ELR (cell line): ENCODE measurements at regions not wholly inside any gene's neighbourhood (a gene's known extent, or its start where the extent isn't known, plus 50 kb on each side); places are given as distances from the start of the nearest gene placed in this dataset.

Experiments used
- DNase-seq: peaks from one replicate; pipeline ENCODE4 v3.0.0-alpha.2; 2015; ENCODE audit warnings: low read depth

DNA sequence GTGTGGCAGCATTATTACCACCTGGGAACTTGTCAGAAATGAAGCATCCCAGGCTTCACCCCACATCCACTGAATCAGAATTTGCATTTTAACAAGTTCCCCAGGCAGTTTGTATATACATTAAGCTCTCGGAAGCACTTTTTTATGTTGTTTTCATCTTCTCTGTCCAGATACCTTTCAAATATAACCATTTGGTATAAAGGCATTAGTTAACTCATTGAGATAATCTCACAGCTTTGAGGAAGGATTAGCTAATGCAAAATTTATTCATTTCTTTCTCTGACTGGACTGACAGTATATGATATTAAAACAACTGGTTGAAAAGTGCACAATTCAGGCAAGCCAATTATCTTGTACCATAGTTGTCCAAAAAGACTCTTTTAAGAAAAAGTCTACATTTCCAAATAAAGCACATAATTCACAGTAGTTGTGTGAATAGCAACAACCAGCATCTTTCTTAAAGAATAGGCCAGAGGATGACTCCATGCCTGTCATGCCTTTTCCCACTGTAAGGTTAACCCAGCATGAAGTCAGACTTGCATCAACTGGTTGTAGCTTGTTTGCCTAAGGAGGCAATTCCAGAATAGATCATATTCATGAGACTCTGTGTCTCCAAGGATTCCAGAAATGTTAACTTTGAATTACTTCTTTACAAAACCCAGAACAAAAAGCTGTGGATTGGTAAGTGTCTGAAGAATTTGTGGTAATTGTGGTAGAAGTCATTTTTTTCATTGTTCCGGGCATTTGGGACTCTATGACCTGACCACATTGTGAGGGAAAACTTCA lies 254.3 kb upstream of the SESN3 start:
- DNase-seq, result no peak

DNA sequence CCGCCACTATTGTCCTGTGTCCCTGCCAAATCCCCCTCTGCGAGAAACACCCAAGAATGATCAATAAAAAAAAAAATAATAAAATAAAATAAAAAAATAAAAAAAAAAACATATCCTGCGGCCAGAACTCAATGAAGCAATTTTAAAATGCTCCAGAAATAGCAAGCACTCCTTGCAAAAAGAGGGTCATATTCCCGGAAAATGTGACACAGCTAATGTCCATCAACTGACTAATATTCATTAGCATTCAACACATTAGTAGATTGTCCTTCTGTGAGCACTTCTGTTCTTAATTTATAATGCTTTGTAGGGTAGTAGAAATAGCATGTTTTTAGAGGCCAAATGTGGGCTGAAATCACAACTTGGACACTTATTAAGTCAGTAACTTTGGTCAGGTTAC lies 252.3 kb upstream of the SESN3 start:
- no peak for DNase-seq

DNA sequence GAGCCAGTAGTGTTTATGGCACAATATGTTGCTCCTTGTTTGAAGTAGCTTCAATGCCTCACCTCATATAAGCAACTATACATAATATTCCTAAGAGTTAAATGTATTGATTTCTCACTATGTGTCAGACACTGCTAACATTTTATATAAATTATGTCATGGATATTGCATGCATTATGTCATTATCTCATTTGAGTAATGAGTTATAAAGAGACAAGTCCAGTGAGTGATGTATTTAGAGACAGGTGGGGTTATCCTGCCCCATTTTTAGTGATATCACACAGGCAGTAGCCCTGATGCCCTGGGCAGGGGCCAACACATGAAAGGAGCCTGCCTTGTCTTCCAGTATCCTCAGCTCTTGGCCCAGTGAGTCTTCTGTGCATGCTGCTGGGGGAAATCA lies 247.0 kb upstream of the SESN3 start:
- no peak for DNase-seq

DNA sequence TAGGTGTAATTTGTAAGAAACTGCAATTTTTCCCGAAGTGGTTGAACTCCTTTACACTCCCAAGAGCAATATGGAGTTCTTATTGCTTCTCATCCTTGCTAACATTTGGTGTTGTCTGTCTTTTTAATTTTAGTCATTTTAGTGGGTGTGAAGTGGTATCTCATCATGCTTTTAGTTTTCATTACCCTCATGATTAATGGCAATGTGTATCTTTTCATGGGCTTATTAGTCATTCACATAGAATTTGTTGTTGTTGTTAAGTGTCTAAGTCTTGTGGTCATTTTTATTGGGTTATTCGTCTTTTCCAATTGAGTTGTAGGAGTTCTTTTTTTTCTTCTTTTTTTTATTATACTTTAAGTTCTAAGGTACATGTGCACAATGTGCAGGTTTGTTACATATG lies 238.3 kb upstream of the SESN3 start:
- DNase-seq, result peak; percentile 10

DNA sequence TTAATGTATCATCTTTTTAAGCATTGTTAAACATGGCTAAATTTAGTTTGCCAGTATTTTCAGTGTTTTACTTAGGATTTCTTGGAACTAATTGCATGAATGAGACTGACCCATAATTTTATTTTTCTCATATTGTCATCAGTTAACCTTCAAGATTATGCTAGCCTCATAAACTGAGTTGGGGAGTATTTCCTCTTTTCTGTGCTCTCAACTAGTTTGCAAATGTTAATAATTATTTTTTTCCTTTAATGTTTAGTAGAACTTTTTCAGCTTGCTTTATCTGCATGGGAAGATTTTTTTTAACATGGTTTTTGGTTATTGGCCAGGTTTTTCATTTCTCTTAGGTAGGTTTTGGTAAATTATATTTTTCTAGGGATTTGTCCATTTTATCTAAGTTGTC lies 235.4 kb upstream of the SESN3 start:
- no peak for DNase-seq

DNA sequence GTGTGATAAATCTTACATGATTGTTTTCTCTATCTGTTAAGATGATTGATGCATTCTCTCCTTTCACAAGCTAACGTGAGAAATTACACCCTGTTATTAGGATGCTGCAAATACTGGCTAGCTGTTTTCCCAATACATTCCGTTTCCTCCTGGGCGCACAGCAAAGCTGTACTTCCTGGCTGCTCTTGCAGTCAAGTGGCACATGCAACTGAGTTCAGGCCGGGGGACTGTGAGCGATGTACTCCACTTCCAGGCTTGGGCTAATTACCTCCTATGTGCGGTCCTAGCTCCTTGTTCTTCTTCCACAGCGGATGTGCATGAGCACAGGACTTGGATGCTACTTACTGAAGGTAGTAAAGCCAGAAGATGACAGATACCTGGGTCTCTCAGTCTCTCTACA lies 234.9 kb upstream of the SESN3 start:
- DNase-seq, result no peak

DNA sequence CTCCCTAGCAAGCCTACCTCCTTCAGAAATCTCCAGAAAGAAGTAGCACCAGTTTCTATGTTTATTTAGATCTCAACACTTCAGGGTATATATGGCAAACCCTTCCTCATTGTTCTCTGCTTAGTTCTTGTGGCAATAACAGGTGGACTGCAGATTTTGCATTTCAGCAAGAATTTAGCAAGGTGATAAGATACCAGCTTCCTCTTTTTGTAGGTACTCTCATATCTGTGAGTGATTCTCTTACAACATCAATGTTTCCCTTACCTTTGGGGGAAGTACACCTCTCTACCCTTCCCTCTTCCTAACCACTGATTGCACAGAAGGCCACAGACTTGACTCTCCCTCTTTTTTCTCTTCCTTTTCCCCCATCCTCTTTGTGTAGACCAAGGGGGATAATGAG lies 230.9 kb upstream of the SESN3 start:
- DNase-seq, result no peak

DNA sequence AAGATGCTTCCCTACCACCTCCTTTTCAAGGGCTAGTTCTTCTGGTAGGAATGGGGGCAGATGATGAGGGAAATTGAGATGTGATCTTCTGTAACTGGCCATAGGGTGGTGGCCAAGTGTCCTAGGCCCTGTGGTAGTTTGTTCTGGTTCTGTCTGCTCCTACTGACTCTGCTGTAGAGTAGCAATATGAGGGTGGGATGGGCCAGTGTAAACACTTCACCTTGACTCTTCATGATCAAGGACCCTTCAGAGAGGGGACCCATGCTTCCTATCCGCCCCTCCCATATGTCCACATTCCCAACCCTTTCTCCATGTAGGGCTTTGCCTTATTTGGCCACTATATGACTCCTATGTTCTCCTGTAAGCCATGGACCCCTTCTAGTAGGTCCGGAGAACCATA lies 230.3 kb upstream of the SESN3 start:
- no peak for DNase-seq

DNA sequence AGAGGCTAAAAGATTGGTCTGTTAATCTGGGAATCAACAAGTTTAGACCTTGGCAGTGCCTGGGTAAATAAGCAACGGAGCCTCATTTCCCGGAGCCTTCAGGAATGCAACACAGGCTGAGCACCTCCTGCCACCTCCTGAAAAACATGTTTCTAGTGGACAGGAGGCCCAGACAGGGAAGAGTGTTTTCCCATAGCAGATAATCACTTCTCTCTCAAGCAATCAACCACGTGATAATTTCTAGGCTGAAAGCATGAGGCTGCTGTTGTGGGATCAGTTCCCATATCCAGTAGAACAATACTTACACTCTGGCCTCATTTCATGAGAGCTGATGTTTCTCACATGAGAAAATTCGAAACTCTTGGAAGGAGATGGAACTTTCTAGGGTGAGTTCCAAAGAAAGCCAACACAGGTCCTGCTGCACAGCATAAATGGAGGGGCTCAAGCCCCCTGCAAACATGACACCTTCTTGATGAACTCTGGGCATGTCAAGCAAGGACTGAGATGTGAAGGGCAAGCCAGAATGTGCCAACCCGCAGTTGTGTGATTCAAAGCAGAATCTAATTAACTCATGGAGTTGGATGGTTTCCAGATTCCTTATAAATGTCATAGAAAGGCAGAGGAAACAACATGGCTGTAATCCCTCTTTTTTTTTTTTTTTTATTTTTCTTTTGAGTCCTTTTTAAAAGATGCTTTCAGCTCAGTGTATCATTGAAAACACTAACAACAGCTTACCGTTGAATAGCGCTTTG lies 228.5 kb upstream of the SESN3 start:
- DNase-seq, result no peak

DNA sequence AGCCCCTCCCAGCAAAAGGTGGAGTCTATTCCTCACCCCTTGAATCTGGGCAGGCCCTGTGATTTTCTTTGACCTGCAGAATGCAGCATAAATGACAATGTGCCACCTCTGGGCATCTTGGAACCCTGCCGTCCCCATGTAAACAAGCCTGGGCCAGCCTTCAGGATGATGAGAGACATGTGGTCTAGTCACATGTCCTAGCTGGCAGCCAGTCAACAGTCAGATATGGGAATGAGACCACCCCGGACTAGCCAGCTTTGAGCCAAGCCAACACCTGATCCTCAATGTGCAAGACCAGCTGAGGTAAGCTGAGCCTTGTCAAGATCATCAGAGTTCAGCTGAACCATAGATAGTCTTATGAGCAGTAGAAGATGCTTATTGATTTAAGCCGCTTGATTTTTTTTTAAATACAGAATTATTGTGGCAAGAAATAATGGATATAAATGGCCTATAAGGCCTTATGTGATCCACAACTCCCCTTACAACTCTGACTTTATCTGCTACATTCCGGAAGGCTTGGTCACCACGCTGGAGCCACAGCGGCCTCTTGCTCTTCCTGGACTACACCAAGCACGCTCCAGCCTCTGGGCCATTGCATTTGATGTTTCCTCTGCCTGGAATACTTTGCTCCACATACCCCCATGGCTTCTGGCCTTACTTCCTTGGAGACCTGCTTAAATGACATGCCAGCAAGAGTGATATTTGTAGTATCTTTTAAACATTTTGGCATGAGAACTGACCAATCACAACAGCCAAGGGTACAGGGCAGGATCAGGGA lies 225.9 kb upstream of the SESN3 start:
- DNase-seq, result peak; percentile 20

DNA sequence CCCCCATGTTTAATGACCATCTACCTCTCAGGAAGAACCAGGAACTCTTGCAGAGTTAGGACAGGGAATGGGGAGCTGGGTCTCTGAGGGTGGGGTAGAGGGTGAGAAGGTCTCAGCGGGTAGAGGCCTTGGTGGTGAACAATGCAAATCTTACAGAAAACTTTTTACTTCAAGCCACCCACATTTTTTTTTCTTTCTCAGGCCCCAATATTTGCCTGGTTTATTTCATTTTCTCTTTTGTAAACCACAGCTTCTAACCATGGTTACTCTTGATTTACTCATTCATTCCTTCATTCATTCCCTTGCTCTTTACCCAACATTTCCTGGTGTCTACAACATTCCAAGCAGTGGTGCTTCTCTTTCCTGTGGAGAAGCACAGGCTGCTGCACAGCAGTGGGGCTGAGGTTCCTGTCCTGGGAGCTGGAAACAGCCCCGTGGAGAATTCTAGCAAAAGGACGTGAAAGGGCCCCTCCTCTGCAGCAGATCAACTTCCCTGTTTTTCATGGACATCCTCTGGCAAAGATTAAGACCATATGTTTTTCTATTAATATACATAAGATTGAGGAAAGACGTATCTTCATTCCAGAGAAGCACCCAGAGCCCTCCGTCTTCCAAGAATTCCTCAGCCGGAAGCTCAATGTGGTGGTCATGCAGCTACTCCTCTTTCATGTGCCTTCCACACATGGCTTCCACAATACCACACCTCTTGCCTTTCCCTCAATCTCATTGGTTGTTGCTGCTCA lies 224.4 kb upstream of the SESN3 start:
- no peak for DNase-seq

DNA sequence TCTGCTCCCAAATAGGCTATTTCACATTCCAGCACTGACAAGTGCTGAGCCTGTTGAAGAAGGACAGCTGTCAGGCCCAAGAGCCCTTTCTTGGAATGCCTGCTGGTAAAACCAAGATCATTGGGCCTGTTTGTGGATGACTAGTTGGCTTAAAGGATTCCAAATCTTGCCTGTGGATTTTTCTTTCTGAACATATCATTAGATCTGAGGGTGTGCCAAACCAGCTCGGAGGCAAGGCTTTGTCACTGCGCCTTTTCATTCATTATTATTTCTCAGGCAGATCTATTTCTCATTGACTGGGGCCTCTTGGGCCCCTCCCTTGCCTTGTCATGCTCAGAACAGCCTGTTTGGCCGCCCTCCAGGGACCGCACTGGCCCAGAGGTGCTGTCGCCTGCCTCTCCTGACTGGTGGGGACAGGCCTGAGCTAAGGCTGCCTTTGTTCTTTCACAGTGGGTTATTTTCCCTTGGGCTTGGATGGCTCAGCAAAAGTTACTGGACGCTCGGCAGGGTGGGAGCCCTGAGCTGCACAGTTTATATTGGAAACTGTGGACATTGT lies 222.7 kb upstream of the SESN3 start:
- DNase-seq, result no peak

DNA sequence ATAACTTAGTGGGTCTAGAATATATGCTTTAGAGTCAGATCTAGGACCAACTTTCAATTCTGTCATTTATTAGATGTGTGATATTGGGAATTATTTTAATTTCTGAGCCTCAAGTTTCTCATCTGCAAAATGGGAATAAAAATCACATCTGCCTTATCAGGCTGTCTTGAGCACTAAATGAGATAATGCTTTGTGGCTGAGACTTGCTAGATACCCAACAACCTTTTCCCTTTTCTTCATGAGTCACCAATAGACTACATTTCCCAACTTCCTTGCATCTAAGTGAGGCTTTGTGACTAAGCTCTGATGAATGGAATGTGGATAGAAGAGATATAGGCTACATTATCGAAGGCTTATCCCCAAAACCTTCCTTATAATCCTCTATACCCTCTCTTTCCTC lies 220.7 kb upstream of the SESN3 start:
- DNase-seq, result peak; percentile 77

DNA sequence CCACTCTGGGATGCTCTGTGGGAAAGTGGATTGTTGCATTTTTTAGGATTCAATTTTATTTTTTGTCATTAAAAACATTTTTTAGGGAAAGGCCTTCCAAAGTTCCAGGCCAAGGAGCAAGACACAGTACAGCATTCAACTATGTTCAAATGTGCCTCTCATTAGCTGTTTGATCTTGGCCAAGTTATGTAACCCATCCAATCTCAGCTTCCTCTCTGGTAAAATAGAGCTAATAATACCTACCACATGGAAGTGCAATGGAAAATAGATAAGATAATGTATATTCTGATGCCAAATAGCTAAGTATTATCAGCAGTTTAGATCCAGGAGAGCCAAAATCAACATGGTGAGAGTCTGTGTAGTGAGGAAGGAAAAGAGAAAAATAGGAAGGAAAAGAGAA lies 220.3 kb upstream of the SESN3 start:
- DNase-seq, result no peak

DNA sequence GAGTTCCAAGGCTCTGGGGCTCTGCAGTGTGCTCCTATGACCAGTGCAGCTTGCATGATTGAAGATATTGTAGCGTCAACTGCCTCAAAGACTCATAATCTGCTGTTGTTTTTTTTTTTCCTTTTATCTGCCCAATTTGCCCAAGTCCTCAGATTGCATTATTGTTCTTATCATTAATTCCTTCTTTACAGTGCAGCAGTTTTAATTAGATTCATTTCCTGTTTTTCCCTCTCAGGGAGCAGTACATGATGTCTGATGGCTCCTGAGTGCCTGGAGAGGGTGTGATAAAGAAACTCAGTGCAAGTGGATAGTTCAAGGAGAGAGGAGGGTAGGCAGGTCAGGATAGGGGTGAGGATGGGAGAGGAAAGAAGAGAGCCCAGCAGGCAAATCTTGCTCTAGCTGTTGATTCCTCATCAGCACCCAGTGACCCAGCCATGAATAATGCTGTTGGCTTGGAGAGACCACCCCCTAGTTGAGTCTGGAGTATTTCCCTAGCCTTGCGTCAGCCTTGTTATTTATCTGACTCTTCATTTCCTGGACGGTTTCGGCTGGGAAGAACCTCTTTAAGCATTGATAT lies 219.6 kb upstream of the SESN3 start:
- peak; percentile 21 for DNase-seq

DNA sequence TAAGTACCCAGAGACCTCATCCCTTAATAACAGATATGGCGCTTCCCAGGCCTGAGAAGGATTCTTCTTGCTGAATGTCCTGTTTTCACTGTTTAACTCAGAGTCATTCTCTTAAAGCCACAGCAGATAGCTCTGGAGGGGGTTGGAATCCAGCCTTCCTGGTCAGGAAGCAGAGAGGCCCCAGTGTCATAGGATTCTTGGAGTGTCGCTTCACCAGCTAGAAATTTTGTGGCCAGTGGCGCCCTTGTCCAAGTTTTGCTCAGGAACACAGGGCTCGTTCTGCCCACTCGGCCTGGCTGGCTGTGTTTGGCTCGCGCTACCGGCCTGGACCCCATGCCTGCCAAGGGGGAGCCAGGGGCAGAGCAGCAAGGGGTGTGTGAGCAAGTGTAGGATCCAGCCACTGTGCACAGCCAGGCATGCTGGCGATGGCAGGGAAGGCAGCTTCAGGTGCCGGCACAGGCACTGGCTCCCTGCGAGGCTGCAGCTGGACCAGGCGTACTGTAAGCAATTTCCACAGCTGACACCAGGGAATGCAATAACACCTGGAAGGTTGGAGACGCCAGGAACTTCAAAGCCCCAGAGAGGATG lies 214.8 kb upstream of the SESN3 start:
- no peak for DNase-seq

DNA sequence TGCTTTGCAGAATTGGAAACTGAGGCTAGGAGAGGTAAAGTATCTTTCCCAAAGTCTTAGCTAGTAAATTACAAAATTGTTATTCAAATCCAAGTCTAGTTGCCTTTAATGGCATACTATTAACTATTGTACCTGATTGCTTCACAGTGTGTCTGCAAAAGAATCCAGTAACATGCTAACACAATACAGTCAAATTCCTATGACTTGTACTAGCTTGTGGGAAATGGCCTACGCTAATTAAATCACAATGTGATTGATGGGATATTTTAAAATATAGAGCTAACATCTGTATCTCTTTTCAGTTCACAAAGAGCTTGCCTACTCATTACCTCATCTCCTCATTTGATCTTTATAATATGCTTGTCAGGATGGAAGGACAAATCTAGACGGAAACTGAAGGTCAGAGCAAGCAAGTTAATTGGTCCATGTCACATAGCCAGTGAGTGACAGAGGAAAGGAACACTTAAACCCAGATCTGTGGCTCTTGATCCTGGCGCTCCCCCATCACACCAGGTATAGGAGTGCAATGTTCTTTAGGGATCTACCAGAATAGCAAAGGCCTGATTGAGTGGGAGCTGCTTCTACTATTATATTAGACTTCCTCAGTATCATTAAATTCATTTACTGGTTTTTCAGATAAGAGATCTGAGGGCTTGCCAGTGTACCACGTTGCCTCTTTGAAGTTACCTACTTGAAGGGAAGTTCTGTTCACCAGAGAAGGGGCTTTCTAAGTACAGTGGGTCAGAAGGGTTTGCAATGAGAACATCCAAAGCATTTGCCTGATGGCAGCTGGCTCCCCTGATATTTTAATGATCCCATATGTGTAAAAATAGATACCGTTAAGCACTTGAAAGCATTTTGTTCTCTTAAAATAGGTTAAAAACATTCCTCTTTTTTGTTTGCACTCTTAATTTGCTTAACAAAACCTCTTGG lies 213.6 kb upstream of the SESN3 start:
- DNase-seq, result no peak

DNA sequence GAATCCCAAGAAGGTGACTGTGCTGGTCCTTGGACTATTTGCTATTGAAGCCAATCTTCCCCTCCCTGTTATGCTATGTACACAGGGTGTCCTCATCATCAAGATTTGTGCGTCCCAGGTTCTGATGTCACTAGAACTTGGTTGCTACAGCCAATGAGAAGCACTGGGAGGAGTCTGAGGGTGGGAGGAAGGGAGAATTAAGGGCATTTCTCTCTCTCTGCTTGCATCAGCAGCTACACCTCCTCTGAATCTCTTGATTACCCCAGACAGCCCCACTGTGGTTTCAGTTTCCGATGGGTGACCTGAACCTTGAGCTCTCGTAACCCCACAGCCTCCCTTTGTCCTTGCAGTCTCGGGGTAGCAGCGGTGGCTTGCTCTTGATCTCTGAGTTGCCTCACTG lies 212.4 kb upstream of the SESN3 start:
- no peak for DNase-seq

DNA sequence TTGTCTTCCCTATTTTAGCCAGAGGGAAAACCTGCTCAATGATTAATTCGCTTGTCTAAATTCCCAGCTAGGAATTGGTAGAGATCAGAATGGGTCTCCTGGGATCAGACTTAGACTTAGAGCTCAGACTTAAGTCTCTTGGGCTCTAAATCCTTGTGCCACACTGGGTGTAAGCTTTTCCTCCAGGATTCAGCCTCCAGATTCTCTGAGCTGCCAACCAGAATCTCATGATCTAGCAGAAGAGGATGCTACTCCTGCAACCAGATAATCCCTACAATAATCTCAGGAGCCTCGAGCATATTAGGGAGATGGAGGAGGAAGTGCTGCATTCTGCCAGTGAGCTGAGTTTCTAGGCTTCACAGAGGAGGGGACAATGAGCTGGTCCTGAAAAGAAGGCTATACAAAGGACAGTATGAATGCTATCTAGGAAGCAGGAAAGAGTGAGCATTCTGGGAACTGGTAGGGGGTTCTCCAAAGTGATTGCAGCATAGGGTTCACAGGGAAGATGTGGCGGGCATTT lies 211.6 kb upstream of the SESN3 start:
- DNase-seq, result no peak
